GM20000 (cell line): ENCODE measurements at regions not wholly inside any gene's neighbourhood (a gene's known extent, or its start where the extent isn't known, plus 50 kb on each side); places are given as distances from the start of the nearest gene placed in this dataset.

Source experiments
- DNase-seq: peaks from one replicate; pipeline ENCODE4 v3.0.0; 2012; ENCODE audit warnings: low spot score
- TF ChIP-seq, protein P1 (sequence below): IDR thresholded peaks from 2 replicates; pipeline ENCODE4 v1.5.1; 2012; ENCODE audit warnings: mild to moderate bottlenecking, control low read depth; ENCODE audit errors: extremely low read depth, missing control alignments

DNA sequence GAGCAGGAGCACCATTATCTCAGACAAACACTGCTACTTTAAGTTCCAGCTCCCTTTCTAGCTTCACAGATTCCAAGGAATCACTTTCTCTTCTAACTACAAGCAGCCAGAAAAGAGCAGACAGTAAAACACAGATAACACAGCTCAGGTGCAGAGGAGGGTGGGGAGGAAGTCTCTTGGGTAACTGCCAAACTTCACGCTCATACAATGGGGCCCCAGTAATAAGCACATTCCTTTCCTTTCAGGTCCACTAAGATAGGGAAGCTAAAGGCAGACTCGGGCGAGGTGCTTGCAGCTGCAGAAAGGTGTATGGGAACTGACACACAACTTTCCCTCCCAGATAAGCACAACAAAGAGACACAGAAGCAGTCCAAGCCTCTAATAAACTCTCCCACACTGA is 69.2 kb upstream of the OR9G4 start:
- TF ChIP-seq, protein P1, sequence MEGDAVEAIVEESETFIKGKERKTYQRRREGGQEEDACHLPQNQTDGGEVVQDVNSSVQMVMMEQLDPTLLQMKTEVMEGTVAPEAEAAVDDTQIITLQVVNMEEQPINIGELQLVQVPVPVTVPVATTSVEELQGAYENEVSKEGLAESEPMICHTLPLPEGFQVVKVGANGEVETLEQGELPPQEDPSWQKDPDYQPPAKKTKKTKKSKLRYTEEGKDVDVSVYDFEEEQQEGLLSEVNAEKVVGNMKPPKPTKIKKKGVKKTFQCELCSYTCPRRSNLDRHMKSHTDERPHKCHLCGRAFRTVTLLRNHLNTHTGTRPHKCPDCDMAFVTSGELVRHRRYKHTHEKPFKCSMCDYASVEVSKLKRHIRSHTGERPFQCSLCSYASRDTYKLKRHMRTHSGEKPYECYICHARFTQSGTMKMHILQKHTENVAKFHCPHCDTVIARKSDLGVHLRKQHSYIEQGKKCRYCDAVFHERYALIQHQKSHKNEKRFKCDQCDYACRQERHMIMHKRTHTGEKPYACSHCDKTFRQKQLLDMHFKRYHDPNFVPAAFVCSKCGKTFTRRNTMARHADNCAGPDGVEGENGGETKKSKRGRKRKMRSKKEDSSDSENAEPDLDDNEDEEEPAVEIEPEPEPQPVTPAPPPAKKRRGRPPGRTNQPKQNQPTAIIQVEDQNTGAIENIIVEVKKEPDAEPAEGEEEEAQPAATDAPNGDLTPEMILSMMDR, result no peak

DNA sequence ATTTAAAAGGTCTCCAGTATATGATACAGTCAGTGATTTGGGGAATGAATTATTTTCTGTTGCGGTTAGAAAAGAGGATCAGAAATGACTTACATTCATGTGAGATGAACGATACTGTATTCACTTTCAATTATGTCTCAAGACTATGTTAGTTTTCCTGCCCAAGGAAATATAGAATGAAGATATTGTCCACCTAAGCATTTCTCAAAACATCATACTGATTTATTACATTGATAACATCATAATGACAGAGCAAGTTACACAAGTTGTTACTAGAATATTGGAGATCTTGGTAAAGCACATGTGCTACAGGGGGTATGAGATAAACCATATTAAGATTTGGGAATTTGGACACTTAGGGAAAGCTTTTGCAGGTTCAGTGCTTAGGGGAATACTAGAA is 67.8 kb upstream of the OR9G4 start:
- TF ChIP-seq, protein P1, result no peak

More for the DNA sequence above, 69.2 kb upstream of the OR9G4 start:
- DNase-seq, result no peak

DNA sequence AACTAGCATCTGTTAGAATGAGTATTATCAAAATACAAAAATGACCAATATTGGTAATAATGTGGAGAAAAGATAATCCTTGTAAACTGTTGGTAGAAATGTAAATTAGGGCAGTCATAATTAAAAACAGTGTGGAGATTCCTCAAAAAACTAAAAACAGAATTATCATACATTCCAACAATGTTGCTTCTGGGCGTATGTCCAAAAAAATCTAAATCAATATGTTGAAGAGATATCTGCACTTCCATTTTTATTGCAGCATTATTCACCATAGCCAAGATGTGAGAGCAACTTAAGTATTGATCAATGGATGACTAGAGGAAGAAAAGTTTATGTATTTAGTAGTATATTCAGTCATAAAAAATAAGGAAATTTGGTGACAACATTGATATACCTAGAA is 59.8 kb upstream of the OR9G4 start:
- DNase-seq, result no peak
- TF ChIP-seq, protein P1, result no peak

More for the DNA sequence above, 67.8 kb upstream of the OR9G4 start:
- DNase-seq, result no peak

DNA sequence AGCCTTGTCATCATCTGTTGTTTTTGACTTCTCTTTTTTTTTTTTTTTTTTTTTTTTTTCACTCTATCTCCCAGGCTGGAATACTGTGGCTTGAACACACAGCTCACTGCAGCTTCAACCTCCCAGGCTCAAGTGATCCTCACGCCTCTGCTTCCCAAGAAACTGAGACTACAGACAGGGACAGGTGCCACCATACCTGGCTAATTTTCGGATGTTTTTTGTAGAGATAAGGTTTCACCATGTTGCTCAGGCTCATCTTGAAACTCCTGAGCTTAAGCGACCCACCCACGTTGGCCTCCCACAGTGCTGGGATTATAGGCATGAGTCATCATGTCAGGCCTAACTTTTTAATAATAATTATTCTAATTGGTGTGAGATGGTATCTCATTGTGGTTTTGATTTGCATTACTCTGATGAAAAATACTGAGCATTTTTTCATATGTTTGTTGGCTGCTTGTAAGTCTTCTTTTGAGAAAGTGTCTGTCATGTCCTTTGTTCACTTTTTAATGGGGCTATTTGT is 51.3 kb upstream of the OR9G4 start:
- TF ChIP-seq, protein P1, result no peak
- DNase-seq, result no peak
